ENCODE measurements at regions not wholly inside any gene's neighbourhood (a gene's known extent, or its start where the extent isn't known, plus 50 kb on each side); places are given as distances from the start of the nearest gene placed in this dataset.

DNA sequence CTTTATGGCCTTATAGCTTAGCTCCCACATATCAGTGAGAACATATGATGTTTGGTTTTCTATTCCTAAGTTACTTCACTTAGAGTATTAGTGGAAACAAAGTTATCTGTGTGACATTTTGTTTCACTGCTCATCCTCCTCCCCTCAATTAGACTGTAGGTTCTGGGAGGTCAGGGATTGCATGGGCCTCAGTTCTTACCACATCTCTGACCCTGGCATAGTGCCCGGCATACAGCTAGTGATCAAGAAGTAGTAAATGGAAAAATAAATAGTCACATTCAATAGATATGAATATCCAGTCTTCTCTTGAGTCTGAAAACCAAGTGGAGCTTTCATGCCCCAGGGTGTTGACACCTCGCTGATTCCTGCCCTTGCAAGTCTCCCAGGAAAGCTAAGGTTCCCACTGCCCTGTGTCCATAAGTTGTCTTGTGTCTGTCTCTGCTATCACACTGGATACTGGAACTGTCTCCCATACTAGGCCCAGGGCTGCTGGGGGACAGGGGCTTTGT, 249.5 kb upstream of the TSHZ3 start:
- DNase-seq (ENCODE audit: low read depth in 4 of 6, low spot score in 6 of 6): no peak
- no peaks in the 10 kb centered on the region for H3K27me3 ChIP-seq (ENCODE audit: control insufficient read depth, insufficient read depth, low read length)
- H3K9me3 ChIP-seq (ENCODE audit: control insufficient read depth, insufficient read depth, low read length): no peaks in the 10 kb centered on the region
- no peak overlapping the region for H3K4me3 ChIP-seq (ENCODE audit: low read depth, low read length)
- no peaks in the 10 kb centered on the region for H3K4me1 ChIP-seq (ENCODE audit: control insufficient read depth, insufficient read depth, low read length)
- H3K36me3 ChIP-seq (ENCODE audit: control insufficient read depth, insufficient read depth, low read length): no peaks in the 10 kb centered on the region
- 100% methylated on average over 1 of the region's 2 CpGs for WGBS (ENCODE audit: insufficient coverage)
- H3K27ac ChIP-seq (ENCODE audit: low read depth, low read length): no peak overlapping the region

DNA sequence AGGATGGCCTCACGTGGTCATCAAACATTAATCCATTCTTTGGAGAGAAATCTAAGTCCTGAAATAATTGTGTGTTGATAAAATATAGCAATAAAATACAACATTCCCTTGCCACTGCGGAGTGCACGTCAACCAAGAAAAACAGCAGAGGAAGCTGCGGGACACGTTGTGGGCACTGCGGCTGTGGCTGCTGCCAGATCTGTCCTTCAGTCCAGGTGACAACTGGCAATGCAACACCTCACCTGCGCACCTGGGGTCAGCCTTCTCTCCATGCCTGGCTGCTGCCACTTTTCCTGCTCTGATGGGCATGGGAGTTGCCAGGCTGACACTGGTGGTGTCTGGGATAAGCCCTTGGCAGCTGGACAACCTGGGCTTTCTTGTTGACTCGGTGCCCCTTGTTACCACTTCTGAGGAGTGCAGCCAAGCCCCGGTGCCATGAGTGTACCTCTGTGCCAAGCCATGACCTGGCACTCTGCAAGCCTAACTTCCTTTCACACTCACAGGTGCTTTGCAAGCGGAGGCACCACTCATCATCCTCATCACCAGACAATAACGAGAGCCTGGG, 251.6 kb upstream of the TSHZ3 start:
- no peak overlapping the region for H3K4me3 ChIP-seq (ENCODE audit: low read depth, low read length)
- H3K27ac ChIP-seq (ENCODE audit: low read depth, low read length): no peak overlapping the region
- DNase-seq (ENCODE audit: low read depth in 4 of 6, low spot score in 6 of 6): no peak
- H3K36me3 ChIP-seq (ENCODE audit: control insufficient read depth, insufficient read depth, low read length): no peaks in the 10 kb centered on the region
- no peaks in the 10 kb centered on the region for H3K9me3 ChIP-seq (ENCODE audit: control insufficient read depth, insufficient read depth, low read length)
- 85% methylated on average over 9 of the region's 11 CpGs for WGBS (ENCODE audit: insufficient coverage)
- no peaks in the 10 kb centered on the region for H3K4me1 ChIP-seq (ENCODE audit: control insufficient read depth, insufficient read depth, low read length)
- no peaks in the 10 kb centered on the region for H3K27me3 ChIP-seq (ENCODE audit: control insufficient read depth, insufficient read depth, low read length)

DNA sequence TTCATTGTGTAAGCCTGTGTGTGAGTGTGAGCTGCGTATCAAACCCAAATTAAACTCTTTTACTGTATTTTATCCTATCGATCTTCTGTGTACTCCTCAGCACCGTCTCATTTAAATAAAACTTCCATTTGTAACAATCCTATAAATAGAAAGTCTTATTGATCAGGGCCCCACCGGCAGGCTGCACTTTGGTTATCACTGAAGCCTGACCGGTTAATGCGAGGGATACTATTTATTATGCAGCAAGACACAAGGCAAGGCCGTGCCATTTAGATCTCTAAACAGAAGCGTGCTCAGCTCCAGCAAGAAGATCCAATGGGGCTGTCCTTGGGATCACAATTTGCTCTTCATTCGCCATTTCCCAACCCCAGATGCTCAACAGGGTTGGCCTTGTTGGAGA, 252.6 kb upstream of the TSHZ3 start:
- Histone ChIP-seq H3K9me3 (ENCODE audit: control insufficient read depth, insufficient read depth, low read length) (no peaks in the 10 kb centered on the region), H3K27me3 (ENCODE audit: control insufficient read depth, insufficient read depth, low read length) (no peaks in the 10 kb centered on the region), H3K27ac (ENCODE audit: low read depth, low read length) (no peak overlapping the region), H3K4me3 (ENCODE audit: low read depth, low read length) (no peak overlapping the region), H3K4me1 (ENCODE audit: control insufficient read depth, insufficient read depth, low read length) (no peaks in the 10 kb centered on the region), H3K36me3 (ENCODE audit: control insufficient read depth, insufficient read depth, low read length) (no peaks in the 10 kb centered on the region)
- 84% methylated on average over 8 of the region's 9 CpGs for WGBS (ENCODE audit: insufficient coverage)
- no peak for DNase-seq (ENCODE audit: low read depth in 4 of 6, low spot score in 6 of 6)

DNA sequence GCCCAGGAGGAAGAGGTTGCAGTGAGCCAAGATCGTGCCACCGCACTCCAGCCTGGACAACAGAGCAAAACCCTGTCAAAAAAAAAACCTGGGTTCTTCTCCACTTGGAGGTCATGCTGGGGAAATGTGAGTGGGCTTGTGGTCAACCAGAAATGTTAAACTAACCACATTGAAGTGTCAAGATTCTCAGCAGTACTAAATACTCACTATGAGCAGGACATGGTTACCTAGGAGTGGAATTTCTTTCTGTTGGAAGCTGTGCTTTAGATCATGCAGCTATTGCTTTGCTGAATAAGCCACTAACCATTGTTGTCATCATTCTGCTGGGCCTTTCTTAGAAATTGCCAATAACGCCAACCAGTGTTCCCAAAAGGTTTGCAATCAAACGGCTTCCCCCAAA, 253.3 kb upstream of the TSHZ3 start:
- no peaks in the 10 kb centered on the region for H3K4me1 ChIP-seq (ENCODE audit: control insufficient read depth, insufficient read depth, low read length)
- no peak overlapping the region for H3K4me3 ChIP-seq (ENCODE audit: low read depth, low read length)
- no peaks in the 10 kb centered on the region for H3K27me3 ChIP-seq (ENCODE audit: control insufficient read depth, insufficient read depth, low read length)
- no peaks in the 10 kb centered on the region for H3K36me3 ChIP-seq (ENCODE audit: control insufficient read depth, insufficient read depth, low read length)
- no peaks in the 10 kb centered on the region for H3K9me3 ChIP-seq (ENCODE audit: control insufficient read depth, insufficient read depth, low read length)
- DNase-seq (ENCODE audit: low read depth in 4 of 6, low spot score in 6 of 6): no peak
- 77% methylated on average over 4 of the region's 4 CpGs for WGBS (ENCODE audit: insufficient coverage)
- H3K27ac ChIP-seq (ENCODE audit: low read depth, low read length): no peak overlapping the region

DNA sequence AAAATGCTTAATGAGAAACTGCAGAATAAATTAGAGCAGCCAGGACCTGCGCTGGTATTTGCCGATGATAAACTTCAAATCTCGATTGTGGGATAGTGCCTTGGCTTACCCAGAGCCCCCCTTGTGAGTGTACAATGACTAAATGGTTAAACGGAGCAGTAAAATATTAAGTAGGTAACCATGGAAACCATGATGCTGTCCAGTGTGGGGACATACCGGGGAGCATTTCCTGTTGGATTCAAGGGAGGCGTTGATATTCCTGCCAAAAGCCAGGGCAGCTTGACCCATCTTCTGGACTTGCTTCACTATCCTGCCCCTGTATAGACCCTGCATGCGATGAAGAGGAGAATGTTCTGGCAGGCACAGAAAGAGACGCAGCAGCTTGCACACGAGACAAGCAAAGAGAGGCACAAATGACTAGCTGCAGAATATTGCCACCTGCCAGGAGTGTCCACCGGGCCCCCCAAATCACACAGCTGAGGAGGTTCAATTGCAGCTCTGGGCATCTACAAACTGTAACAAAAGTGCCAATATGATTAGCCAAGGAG, 255.3 kb upstream of the TSHZ3 start:
- Histone ChIP-seq H3K36me3 (ENCODE audit: control insufficient read depth, insufficient read depth, low read length) (no peaks in the 10 kb centered on the region), H3K4me1 (ENCODE audit: control insufficient read depth, insufficient read depth, low read length) (no peaks in the 10 kb centered on the region), H3K4me3 (ENCODE audit: low read depth, low read length) (no peak overlapping the region), H3K27me3 (ENCODE audit: control insufficient read depth, insufficient read depth, low read length) (no peaks in the 10 kb centered on the region), H3K27ac (ENCODE audit: low read depth, low read length) (no peak overlapping the region), H3K9me3 (ENCODE audit: control insufficient read depth, insufficient read depth, low read length) (no peaks in the 10 kb centered on the region)
- DNase-seq (ENCODE audit: low read depth in 4 of 6, low spot score in 6 of 6): peak in 1 of 6 donors; percentile 70
- WGBS (ENCODE audit: insufficient coverage): 44% methylated on average over 10 of the region's 10 CpGs

DNA sequence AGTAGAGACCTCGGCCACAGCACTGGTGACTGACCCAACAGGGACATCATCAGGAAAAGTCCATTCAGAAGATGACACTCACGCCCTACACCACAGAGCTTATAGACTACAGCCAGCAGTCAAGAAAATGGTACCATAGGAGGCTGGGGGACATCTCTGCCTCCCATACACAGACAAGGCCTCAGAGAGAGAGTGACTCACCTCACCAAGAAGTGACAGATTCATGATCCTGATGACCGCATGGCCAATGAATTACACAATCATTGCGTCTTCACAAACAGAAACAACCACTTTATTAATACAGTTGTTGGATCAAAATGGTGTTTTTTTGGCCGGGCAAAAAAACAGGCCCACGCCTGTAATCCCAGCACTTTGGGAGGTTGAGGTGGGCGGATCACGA, 260.8 kb upstream of the TSHZ3 start:
- 100% methylated on average over 3 of the region's 8 CpGs for WGBS (ENCODE audit: insufficient coverage)
- H3K9me3 ChIP-seq (ENCODE audit: control insufficient read depth, insufficient read depth, low read length): no peaks in the 10 kb centered on the region

DNA sequence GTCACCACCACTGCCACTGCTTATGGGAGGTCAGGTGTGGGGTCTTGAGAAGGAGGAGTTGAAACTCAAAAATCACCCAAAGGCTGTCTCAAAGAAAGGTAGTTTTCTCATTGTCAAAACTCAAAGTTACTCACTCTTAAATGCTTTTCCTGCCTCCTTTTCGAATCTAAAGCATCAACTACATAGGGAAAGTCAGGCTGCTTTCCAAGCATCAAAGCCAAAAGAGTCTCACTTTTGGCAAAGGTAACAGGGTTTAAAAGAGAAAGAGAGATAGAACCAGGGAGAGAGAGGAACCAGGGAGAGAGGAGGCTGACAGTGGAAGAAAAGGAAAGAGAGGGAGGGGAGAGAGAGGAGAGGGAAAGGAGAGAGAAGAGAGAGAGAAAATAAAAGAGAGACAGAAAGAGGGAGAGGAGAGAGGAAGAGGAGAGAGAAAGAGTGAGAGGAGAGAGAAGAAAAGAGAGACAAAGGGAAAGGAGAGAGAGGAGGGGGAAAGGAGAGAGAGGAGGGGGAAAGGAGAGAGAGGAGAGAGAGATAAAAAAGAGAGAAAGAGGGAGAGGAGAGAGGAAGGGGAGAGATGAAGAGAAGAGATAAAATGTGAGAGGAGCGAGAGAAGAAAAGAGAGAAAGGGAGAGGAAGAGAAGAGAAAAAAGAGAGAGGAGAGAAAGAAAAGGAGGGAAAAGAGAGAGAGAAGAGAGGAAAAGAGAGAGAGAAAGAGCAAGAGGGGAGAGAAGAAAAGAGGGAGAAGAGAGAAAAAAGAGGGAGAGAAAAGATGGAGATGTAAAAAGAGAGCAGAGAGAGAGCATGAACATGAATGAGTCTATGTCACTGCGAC, 262.0 kb upstream of the TSHZ3 start:
- Histone ChIP-seq H3K4me1 (ENCODE audit: control insufficient read depth, insufficient read depth, low read length) (peaks cover 6% of the 10 kb centered on the region), H3K4me3 (ENCODE audit: low read depth, low read length) (no peak overlapping the region), H3K9me3 (ENCODE audit: control insufficient read depth, insufficient read depth, low read length) (no peaks in the 10 kb centered on the region), H3K27me3 (ENCODE audit: control insufficient read depth, insufficient read depth, low read length) (no peaks in the 10 kb centered on the region), H3K27ac (ENCODE audit: low read depth, low read length) (no peak overlapping the region), H3K36me3 (ENCODE audit: control insufficient read depth, insufficient read depth, low read length) (no peaks in the 10 kb centered on the region)
- peak in 1 of 6 donors; percentile 57 for DNase-seq (ENCODE audit: low read depth in 4 of 6, low spot score in 6 of 6)
- 79% methylated on average over 2 of the region's 3 CpGs for WGBS (ENCODE audit: insufficient coverage)

More for the DNA sequence above, 260.8 kb upstream of the TSHZ3 start:
- no peak overlapping the region for H3K4me3 ChIP-seq (ENCODE audit: low read depth, low read length)
- DNase-seq (ENCODE audit: low read depth in 4 of 6, low spot score in 6 of 6): no peak
- H3K27me3 ChIP-seq (ENCODE audit: control insufficient read depth, insufficient read depth, low read length): no peaks in the 10 kb centered on the region
- no peaks in the 10 kb centered on the region for H3K36me3 ChIP-seq (ENCODE audit: control insufficient read depth, insufficient read depth, low read length)
- H3K27ac ChIP-seq (ENCODE audit: low read depth, low read length): no peak overlapping the region
- H3K4me1 ChIP-seq (ENCODE audit: control insufficient read depth, insufficient read depth, low read length): peaks cover 6% of the 10 kb centered on the region

DNA sequence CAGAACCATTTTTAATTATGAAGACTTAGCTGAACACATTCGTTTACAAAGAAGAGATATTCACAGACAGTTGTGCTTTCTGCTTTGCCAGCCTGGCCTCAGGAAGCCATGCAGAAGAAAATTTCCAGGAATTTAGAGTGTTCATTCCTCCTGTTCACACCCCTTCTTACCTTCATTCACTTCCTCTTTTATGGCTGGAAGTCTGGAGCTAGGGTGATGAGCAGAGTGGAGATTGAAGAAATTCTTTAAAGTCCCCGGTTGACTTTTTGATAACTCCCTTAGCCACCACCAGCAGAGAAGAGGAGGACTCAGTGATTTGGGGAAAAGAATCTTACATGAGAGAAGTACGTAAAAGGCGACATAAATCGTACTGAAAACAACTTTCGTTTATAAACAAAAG, 263.6 kb upstream of the TSHZ3 start:
- H3K27ac ChIP-seq (ENCODE audit: low read depth, low read length): no peak overlapping the region
- H3K4me1 ChIP-seq (ENCODE audit: control insufficient read depth, insufficient read depth, low read length): peaks cover 6% of the 10 kb centered on the region
- H3K9me3 ChIP-seq (ENCODE audit: control insufficient read depth, insufficient read depth, low read length): no peaks in the 10 kb centered on the region
- H3K4me3 ChIP-seq (ENCODE audit: low read depth, low read length): no peak overlapping the region
- DNase-seq (ENCODE audit: low read depth in 4 of 6, low spot score in 6 of 6): no peak
- H3K36me3 ChIP-seq (ENCODE audit: control insufficient read depth, insufficient read depth, low read length): no peaks in the 10 kb centered on the region
- no peaks in the 10 kb centered on the region for H3K27me3 ChIP-seq (ENCODE audit: control insufficient read depth, insufficient read depth, low read length)
- 40% methylated on average over 1 of the region's 6 CpGs for WGBS (ENCODE audit: insufficient coverage)

DNA sequence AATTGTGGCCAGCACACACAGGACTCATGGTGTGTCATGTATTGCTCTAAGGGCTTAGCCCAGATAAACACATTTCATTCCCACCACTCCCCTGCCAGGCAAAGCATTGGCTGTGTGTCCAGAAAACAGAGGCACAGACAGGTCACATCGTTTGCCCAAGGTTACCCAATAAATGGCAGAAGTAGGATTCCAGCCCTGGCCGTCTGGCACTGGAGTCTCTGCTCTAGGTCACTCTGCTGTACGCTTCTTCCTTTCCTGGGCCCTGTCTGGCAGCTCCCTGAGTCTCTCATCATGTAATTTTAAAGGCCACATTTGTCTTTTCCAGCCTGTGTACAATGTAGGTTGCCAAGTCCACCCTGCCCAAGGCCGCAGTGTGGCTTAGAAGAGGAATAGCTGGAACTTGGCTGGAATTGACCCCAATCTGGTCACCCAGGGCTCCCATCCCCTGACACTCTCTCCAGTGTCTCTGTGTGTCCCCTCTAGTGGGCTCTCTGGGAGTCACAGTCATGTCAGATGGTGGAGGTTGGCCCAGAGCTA, 264.5 kb upstream of the TSHZ3 start:
- Histone ChIP-seq H3K27me3 (ENCODE audit: control insufficient read depth, insufficient read depth, low read length) (no peaks in the 10 kb centered on the region), H3K36me3 (ENCODE audit: control insufficient read depth, insufficient read depth, low read length) (no peaks in the 10 kb centered on the region), H3K4me3 (ENCODE audit: low read depth, low read length) (no peak overlapping the region), H3K9me3 (ENCODE audit: control insufficient read depth, insufficient read depth, low read length) (no peaks in the 10 kb centered on the region), H3K27ac (ENCODE audit: low read depth, low read length) (no peak overlapping the region), H3K4me1 (ENCODE audit: control insufficient read depth, insufficient read depth, low read length) (peaks cover 6% of the 10 kb centered on the region)
- 77% methylated on average over 3 of the region's 4 CpGs for WGBS (ENCODE audit: insufficient coverage)
- no peak for DNase-seq (ENCODE audit: low read depth in 4 of 6, low spot score in 6 of 6)

Data from spinal cord (tissue), 9 donors.